C4-2B (cell line): ENCODE measurements at regions not wholly inside any gene's neighbourhood (a gene's known extent, or its start where the extent isn't known, plus 50 kb on each side); places are given as distances from the start of the nearest gene placed in this dataset.

Experiments used
- ZFX ChIP-seq: fragments of 450-650 bp; IDR thresholded peaks from 2 replicates; pipeline ENCODE4 v1.6.1; 2017
- TF ChIP-seq, protein P1 (sequence below): fragments of 450-650 bp; conservative IDR thresholded peaks from 2 replicates; pipeline ENCODE4 v1.5.1; 2017; ENCODE audit warnings: mild to moderate bottlenecking

DNA sequence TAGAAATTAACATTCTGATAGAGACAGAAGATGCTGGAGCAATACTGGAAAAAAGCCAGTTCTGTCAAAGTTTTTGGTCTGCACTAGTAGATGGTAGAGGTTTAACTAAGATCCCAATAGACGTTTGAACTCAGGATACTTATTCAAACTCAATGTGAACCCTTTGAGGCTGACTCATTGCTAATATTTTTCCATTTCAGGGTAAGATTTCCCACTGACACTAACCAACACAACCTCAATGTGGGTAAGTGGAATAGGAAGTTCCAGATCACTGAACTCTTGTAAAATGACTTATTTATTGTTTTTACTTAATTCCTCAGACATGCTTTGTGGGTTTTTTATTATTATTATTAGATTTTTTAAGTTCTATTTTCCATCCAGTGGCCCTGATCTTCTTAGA lies 1024.8 kb downstream of the EPHA3 start:
- TF ChIP-seq, protein P1, sequence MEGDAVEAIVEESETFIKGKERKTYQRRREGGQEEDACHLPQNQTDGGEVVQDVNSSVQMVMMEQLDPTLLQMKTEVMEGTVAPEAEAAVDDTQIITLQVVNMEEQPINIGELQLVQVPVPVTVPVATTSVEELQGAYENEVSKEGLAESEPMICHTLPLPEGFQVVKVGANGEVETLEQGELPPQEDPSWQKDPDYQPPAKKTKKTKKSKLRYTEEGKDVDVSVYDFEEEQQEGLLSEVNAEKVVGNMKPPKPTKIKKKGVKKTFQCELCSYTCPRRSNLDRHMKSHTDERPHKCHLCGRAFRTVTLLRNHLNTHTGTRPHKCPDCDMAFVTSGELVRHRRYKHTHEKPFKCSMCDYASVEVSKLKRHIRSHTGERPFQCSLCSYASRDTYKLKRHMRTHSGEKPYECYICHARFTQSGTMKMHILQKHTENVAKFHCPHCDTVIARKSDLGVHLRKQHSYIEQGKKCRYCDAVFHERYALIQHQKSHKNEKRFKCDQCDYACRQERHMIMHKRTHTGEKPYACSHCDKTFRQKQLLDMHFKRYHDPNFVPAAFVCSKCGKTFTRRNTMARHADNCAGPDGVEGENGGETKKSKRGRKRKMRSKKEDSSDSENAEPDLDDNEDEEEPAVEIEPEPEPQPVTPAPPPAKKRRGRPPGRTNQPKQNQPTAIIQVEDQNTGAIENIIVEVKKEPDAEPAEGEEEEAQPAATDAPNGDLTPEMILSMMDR = no peak
- TF ChIP-seq ZFX = no peak
